ENCODE measurements at regions not wholly inside any gene's neighbourhood (a gene's known extent, or its start where the extent isn't known, plus 50 kb on each side); places are given as distances from the start of the nearest gene placed in this dataset.
"Not testable (repeated sequence)": the region's sequence is repeated elsewhere in the genome, so short reads cannot be mapped to it uniquely, and the experiment has no call there.

GRCh38 chr1:78250201-78250600, 204.4 kb downstream of the GIPC2 start:
- FAIRE-seq: no peak

DNA sequence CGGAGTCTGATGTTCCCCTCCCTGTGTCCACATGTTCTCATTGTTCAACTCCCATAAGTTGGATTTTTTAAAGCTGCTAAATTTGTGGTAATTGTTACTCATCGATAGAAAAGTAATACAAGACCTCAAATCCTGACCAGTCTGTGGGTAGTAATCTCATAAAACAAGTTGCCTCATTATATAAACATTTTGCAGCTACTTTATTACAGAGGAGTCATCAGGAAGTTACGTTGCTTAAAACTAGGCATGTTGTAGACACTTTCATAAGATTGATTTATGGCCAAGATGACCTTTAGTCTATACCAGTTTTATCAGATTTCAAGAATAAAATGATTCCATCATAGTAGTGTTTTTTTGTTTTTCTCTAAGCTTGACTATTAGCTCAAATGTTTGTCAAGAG, 208.8 kb downstream of the GIPC2 start:
- FAIRE-seq: no peak

- no peak for FAIRE-seq
These were observed 209.6 kb downstream of the GIPC2 start for GRCh38 chr1:78255383-78255782.

DNA sequence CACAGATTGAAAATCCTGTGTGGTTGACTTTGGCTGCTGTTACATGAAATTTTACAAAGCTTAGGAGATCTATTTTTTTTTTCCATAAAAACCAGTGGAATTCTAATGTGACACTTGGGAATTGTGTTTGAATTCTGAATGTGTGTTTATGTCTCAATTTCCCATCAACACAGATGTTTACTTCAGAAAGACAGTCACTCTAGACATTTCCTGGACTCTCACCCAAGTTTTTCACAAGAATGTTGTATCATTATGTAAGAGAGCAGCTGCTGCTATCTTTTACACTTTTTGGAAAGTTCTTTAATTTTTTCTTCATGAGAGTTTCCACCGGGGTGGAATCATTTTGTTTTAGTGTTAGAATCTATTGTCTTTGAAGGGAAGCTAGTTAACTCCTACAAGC, 210.1 kb downstream of the GIPC2 start:
- FAIRE-seq: no peak

DNA sequence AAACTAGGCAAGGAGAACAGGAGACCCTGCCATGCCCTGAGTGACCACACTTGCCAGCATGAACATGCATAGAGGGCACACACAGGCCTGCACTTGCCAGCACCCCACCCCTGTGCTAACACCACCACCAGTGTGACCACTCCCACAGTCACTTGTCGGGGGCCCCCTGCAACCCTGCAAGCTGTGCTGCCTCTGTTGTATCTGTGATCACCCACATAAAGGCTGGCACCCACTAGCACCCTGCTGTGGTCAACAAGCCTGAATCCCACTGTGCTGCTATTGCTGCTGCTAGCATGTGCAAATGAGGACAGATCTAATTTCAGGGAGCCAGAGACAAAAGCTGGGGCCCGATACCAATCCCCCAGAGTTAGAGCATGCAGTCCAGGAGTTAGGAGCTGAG, 217.7 kb downstream of the GIPC2 start:
- FAIRE-seq: no peak

DNA sequence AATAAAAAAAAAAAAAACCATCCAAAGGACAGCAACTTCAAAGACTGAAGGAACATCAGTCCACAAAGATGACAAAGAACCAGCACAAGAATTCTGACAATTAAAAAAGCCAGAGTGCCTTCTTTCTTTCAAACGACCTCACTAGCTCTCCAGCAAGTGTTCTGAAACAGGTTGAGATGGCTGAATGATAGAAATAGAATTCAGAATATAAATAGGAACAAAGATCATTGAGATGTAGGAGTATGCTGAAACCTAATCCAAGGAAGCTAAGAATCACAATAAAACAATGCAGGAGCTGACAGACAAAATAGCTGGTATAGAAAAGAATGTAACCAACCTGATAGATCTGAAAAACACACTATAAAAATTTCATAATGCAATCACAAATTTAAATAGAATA, 218.2 kb downstream of the GIPC2 start:
- no peak for FAIRE-seq

GRCh38 chr1:78267513-78268218, 221.9 kb downstream of the GIPC2 start:
- no peak for FAIRE-seq

GRCh38 chr1:78269591-78269990, 221.2 kb upstream of the PTGFR start:
- no peak for FAIRE-seq

DNA sequence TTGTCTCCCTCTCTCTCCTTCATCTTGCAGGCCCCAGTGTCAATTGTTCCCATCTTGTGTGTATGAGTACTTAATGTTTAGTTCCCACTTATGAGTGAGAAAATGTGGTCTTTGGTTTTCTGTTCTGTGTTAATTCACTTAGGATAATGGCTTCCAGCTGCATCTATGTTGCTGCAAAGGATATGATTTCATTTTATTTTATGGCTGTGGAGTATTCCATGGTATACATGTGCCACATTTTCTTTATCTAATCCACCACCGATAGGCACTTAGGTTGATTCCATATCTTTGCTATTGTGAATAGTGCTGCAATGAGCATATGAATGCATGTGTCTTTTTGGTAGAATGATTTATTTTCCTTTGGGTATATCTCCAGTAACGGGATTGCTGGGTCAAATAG, 219.4 kb upstream of the PTGFR start:
- FAIRE-seq: not testable (repeated sequence)

DNA sequence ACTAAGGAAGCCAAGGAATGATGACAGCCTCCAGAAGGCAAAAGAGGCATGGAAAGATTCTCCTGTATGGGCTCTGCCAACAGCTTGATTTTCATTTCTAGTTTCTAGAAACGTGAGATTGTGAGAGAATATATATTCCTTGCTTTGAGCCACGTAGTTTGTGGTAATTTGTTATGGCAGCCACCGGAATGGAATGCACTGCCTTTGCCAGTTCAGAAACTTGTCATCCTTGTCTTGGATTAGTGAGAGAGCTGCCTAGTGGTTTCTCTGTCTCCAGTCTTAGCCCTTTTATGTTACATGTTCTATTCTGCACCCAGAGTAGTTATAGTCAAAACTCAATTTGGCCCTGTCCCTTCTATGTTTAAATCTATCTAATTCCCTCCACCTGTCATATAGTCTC, 216.0 kb upstream of the PTGFR start:
- FAIRE-seq: no peak

GRCh38 chr1:78275456-78275855, 215.3 kb upstream of the PTGFR start:
- FAIRE-seq: no peak

DNA sequence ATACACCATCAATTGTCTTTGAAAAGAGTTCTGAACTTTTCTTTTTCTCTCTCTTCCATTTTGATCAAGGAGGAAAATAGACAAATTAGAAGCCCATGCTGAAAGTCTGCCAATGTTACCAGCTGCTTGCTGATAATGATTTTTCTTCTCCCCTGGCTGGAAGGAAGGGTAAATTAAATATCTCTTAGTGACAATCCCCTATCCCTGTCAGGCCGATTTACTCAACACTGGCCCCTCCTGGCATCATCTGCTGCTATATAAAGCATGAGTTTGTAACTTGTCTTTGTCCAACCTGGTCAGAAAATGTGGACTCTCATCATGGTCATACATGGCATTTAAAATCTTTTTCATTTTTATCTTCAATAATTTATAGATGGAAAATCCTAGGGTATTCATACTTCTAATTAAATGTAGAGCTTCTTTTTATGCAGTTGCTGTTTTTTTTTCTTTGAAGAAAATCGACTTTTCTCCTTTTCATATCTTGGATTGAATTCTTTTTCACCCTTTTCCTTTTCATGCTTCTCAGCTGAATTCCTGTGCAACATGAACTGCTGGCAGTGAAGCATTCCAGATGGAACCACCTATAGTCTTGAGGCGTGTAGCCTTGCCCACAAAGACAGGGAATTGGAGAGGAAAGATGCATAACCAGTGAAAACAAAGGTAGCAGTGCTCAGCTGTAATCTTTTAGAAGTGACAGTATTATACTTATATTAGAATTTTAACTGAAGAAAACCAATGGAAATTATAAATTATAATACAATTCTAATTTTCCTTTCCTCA, 214.7 kb upstream of the PTGFR start:
- FAIRE-seq: no peak

DNA sequence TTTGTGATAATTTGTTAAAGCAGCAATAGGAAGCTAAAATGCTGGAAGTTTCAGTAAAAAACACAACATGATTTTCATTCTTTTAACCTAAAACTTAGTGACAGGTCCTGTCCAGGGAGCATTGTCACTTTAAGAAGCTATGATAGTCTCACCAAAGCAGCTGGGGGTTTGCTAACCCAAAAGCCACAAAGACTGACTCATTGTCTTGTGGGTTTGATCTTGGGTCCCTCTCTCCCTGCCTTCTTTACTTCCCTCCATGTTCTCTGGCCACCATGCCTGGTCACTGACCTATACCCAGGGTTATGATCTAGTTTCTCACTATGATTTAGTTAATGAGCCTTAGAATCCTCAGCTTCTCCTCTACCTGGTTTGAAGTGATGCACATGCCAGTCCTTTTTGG, 213.5 kb upstream of the PTGFR start:
- no peak for FAIRE-seq

DNA sequence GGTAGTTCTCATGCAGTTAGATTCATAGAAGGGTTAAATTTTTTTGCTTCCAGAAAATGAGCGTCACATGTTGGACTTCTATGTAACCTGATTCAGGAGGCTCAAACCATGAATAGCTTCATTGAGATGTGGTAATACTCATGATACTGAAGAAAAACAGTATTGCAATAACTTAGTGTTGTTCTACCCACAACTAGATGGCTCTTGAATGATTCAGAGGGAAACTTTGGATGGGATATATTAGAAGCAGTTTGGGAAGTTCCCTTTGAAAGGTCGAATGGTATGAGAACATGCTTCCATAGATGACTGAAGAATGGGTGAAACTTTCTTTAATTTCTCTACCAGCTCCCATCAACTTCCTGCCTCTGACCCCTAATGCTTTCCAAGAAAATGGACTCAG, 211.7 kb upstream of the PTGFR start:
- FAIRE-seq: no peak

DNA sequence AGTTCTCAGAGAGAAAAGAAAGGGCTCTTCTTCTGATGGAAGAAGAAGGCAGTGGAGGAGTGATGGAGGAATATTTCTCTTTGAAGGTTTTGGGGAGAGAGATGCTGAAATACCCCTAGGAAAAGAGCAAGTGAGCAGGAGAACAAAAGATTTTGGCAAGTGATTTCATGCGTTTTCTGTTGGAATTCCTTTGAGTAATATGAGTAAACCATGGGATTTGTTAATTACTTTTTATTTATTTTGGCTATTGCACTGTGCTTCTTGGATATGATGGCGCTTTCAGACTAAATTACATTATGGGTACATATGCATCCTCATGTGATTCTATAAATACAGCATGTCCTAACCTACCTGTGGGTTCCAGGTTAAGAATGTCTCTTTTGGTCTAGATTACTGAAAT, 210.1 kb upstream of the PTGFR start:
- no peak for FAIRE-seq

GRCh38 chr1:78281580-78281979, 209.2 kb upstream of the PTGFR start:
- no peak for FAIRE-seq

GRCh38 chr1:78283691-78284090, 207.1 kb upstream of the PTGFR start:
- FAIRE-seq: no peak

DNA sequence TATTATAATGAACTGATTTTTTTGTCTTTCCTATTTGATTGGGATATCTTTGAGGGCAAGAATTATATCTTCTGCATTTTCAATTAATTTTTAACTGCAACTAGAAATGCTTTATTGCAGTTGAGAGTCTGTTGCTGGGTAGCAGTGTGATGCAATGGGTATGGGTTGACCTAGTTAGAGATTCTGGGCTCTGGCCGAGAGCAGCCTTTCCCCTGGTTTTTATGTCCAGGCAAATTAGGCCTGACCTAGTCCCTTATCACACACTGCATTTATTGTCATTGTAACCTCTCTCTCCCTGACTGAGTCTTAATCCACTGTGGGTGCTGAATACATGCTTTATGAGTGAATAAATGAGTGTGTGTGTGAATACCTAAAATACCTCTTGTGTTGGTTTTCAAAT, 206.4 kb upstream of the PTGFR start:
- no peak for FAIRE-seq

DNA sequence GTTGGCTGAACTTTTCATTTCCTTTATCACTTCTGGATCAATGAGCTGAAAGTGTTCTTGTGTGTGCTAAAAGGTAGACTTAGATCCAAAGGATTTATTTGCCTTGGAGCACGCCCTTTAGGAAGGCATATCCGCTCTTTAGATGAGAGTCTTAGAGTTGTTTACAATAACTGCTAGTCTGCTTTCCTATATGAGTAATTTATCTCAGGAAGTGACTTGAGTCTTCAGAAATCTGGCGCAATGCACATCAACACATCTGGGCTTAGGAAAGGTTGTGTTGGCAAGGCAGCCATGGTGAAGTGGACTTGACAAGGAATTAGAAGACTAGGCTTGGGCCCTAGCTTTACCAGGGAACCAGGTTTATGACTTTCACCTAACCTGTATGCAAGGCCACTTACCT, 204.1 kb upstream of the PTGFR start:
- FAIRE-seq: no peak

DNA sequence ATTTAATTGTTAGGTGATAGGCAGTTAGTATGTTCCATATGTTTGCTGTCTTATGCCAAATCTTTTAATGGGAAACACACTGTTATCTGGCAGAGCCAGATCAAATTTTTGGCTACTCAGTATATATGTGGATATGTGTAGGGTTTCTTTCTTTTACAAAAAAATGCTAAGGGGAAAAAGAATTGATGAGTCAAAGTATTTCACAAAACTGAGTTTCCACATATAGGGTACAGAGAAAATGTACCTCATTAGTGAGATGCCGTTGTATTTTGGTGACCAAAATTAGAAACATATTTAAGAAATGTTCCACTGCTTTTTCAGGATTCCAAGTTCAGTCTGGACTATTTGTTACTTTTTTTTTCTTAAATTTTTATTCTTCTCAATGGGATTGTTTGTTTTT, 201.2 kb upstream of the PTGFR start:
- no peak for FAIRE-seq

GRCh38 chr1:78291418-78291817, 199.4 kb upstream of the PTGFR start:
- FAIRE-seq: no peak

GRCh38 chr1:78291872-78292271, 198.9 kb upstream of the PTGFR start:
- FAIRE-seq: no peak

DNA sequence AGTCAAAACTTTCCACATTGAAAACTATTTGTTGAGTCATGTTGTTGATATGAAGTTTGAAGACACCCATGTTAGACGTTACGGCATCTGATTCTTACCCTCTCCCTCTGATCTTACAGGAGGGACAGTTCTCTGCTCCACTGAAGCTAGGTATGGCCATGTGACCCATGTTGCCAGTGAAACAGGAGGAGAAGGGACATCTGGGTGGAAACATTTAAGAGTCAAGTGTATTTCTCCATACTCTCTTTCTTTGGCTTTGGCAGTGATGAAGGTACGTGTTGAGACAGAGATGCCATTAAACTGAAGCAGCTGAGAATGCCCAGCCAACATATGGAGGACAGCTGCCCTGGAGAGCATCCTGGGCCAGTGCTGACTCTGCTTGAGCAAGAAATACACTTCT, 198.4 kb upstream of the PTGFR start:
- FAIRE-seq: no peak

- FAIRE-seq: no peak
These were observed 192.9 kb upstream of the PTGFR start for GRCh38 chr1:78297836-78298235.

DNA sequence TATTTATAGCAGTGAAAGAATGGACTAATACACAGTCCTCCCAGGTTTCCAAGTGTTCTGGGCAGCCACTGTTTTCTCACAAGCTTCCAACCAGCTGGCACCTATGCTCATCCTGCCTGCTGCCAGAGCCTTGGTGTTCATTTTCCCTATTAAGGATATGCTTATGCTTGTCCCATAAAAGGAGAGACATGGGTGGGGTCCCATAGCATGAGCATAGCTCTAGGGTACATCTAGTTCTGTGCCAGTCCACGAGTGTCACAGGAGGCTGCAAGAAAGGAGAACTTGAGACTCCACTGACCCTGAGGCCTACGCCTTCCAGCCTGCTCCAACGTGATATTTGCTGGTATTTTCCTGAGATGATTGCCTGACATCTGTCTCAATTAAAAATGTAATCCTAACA, 192.4 kb upstream of the PTGFR start:
- no peak for FAIRE-seq
